ENCODE measurements at regions not wholly inside any gene's neighbourhood (a gene's known extent, or its start where the extent isn't known, plus 50 kb on each side); places are given as distances from the start of the nearest gene placed in this dataset.

- TF ChIP-seq RAD21 (conservative IDR thresholded peaks at IDR 0.05) (no peak), POLR2AphosphoS5 (IDR thresholded peaks at IDR 0.05) (no peak), CTCF (IDR thresholded peaks at IDR 0.05; ENCODE audit: poor library complexity, severe bottlenecking) (no peak), EP300 (conservative IDR thresholded peaks at IDR 0.05; ENCODE audit: poor library complexity, severe bottlenecking) (no peak), EZH2 (IDR thresholded peaks at IDR 0.05; ENCODE audit: borderline replicate concordance, insufficient read depth, low read length, poor library complexity, severe bottlenecking) (no peak), SMC3 (conservative IDR thresholded peaks at IDR 0.05; ENCODE audit: poor library complexity) (no peak)
These were observed 188.4 kb upstream of the API5 start for GRCh38 chr11:43123443-43123842.
